Kidney (tissue), 13 donors: ENCODE measurements at regions not wholly inside any gene's neighbourhood (a gene's known extent, or its start where the extent isn't known, plus 50 kb on each side); places are given as distances from the start of the nearest gene placed in this dataset.

ENCODE experiments used
- DNase-seq, 5 donors: peaks; one replicate each; pipeline ENCODE4 v3.0.0-alpha.2; 2013 to 2020
- FAIRE-seq: peaks from 2 replicates; lab custom pipeline; 2012; peaks lifted over from hg19 to GRCh38; lab: Jason Lieb, UNC
- H3K27ac ChIP-seq, 2 donors: one replicate each; pipeline ENCODE4 v1.7.0; 2013; ENCODE audit warnings: low read depth in 2 of 2, low read length in 2 of 2, inconsistent platforms in 1 of 2
- H3K27me3 ChIP-seq: one replicate; pipeline ENCODE4 v1.7.1; 2013; ENCODE audit warnings: low read length, inconsistent platforms; ENCODE audit not compliant: control insufficient read depth, insufficient read depth
- H3K36me3 ChIP-seq, 3 donors: one replicate each; pipeline versions ENCODE4 v1.7.0 to v1.7.1; 2013; ENCODE audit warnings: low read length in 3 of 3, control low read depth in 1 of 3, inconsistent platforms in 1 of 3; ENCODE audit not compliant: insufficient read depth in 3 of 3, control insufficient read depth in 2 of 3
- H3K4me1 ChIP-seq, 3 donors: one replicate each; pipeline versions ENCODE4 v1.7.0 to v1.7.1; 2013; ENCODE audit warnings: low read length in 3 of 3, inconsistent platforms in 1 of 3, low read depth in 1 of 3; ENCODE audit not compliant: control insufficient read depth in 2 of 3, insufficient read depth in 2 of 3
- H3K4me3 ChIP-seq, 3 donors: one replicate each; pipeline versions ENCODE4 v1.7.0 to v1.8.1; 2013; ENCODE audit warnings: low read length in 3 of 3, control low read depth in 1 of 3, inconsistent platforms in 1 of 3
- H3K9ac ChIP-seq, 3 donors: one replicate each; pipeline versions ENCODE4 v1.7.0 to v1.7.1; 2013; ENCODE audit warnings: low read length in 3 of 3, control low read depth in 1 of 3, inconsistent platforms in 1 of 3
- H3K9me3 ChIP-seq, 3 donors: one replicate each; pipeline versions ENCODE4 v1.7.0 to v1.7.1; 2013; ENCODE audit warnings: low read length in 3 of 3, control low read depth in 1 of 3, inconsistent platforms in 1 of 3; ENCODE audit not compliant: control insufficient read depth in 2 of 3, insufficient read depth in 1 of 3
- intact Hi-C: fragments of 100-400 bp; cut with DNase I; formaldehyde crosslinking; loops from one replicate; pipeline ENCODE4 v1.11.1; 2022
- TF ChIP-seq, protein P1 (sequence below): IDR thresholded peaks from 3 replicates; pipeline ENCODE4 v1.5.1; 2012; ENCODE audit warnings: mild to moderate bottlenecking, moderate library complexity, borderline replicate concordance; ENCODE audit not compliant: insufficient read depth; ENCODE audit errors: extremely low read depth
- donor health status: control.
- donor health status: control.
- donor health status: control.
- donor health status: control.
- donor health status: control.
- donor health status: DM: yes; HTN: yes; CAD: no.
- donor health status: Normal renal cell carcinoma (clear cell type).

DNA sequence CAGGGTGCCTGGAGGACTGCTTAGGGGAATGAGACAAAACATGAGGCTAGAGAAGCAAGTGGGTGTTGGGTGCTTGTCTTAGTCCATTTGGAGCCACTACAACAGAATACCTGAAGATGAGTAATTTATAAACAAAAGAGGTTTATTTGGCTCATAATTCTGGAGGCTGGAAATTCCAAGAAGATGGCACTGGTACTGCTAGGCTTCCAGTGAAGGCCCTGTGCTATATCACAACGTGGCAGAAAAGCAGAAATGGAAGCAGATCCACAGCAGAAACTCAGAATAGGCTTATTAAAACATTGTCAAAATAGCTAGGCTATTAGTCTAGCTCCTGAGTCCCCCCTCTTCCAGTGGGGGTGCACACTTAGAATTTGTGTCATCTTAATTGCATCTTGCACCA, 701.7 kb downstream of the RWDD3 start:
- Histone ChIP-seq H3K4me3 (no peak overlapping the region), H3K9ac (no peak overlapping the region), H3K9me3 (no peaks in the 10 kb centered on the region), H3K27ac (no peak overlapping the region), H3K36me3 (no peaks in the 10 kb centered on the region), H3K4me1 (no peaks in the 10 kb centered on the region), H3K27me3 (no peaks in the 10 kb centered on the region)
- FAIRE-seq (no peak), DNase-seq (no peak)
- TF ChIP-seq, protein P1, sequence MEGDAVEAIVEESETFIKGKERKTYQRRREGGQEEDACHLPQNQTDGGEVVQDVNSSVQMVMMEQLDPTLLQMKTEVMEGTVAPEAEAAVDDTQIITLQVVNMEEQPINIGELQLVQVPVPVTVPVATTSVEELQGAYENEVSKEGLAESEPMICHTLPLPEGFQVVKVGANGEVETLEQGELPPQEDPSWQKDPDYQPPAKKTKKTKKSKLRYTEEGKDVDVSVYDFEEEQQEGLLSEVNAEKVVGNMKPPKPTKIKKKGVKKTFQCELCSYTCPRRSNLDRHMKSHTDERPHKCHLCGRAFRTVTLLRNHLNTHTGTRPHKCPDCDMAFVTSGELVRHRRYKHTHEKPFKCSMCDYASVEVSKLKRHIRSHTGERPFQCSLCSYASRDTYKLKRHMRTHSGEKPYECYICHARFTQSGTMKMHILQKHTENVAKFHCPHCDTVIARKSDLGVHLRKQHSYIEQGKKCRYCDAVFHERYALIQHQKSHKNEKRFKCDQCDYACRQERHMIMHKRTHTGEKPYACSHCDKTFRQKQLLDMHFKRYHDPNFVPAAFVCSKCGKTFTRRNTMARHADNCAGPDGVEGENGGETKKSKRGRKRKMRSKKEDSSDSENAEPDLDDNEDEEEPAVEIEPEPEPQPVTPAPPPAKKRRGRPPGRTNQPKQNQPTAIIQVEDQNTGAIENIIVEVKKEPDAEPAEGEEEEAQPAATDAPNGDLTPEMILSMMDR: no peak
- intact Hi-C loops: no loop called here

DNA sequence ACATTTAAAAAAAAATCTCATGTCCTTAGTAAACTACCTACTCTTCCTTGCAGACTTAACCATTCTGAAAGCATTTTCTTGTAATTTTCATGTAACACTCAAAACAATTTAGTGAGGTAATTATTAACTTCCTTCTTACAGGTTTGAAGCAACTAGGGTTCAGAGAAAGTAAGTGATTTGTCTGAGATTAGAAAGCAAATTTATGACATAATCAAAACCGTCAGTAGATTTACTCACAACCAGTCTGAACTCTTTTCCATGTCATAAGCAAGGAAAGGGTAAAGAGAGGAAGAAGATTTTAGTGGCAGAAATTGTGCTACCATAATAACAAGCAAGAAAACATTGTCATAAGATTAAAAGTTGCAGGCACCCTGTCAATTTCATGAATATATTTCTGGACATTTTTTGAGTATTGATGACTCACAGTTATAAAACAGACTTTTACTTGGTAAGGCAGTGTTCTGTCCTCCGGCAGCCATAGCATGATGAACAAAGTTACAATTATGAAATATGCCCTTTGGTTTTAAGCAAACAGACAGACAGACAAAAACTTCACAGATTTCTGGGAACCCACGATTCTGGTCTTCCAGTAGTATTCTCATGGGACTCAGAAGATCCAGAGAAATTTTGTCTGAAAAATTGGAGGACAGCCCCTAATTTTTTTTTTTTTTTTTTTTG, 707.2 kb downstream of the RWDD3 start:
- Histone ChIP-seq H3K4me1 (no peaks in the 10 kb centered on the region), H3K36me3 (no peaks in the 10 kb centered on the region)

DNA sequence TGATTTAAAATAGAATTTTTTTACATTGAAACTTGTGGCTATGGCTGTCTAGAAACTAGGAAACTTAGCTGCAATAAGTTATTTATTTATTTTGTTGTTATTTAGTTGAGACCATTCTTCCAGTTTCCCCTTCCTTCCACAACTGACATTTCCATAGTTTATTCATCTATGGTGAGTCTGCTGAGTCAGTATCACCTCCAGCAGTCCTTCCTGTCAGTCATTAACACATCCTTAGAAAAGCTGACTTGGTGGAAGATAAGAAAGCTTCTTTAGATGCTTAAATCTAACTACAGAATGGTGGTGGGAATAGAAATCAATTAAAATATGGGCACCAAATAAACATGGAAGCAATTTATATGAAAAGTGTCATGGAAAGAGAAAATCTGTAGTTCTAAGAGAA, 714.0 kb downstream of the RWDD3 start:
- intact Hi-C loops: no loop called here
- FAIRE-seq: no peak

More for the DNA sequence above, 707.2 kb downstream of the RWDD3 start:
- intact Hi-C loops: no loop called here
- H3K27ac ChIP-seq: no peak overlapping the region
- no peak for DNase-seq
- no peak overlapping the region for H3K9ac ChIP-seq
- H3K9me3 ChIP-seq: no peaks in the 10 kb centered on the region
- no peak for FAIRE-seq
- no peaks in the 10 kb centered on the region for H3K27me3 ChIP-seq
- no peak overlapping the region for H3K4me3 ChIP-seq
- TF ChIP-seq, protein P1: no peak

More for the DNA sequence above, 714.0 kb downstream of the RWDD3 start:
- no peak overlapping the region for H3K9ac ChIP-seq
- no peak overlapping the region for H3K4me3 ChIP-seq
- no peak overlapping the region for H3K27ac ChIP-seq
- no peaks in the 10 kb centered on the region for H3K4me1 ChIP-seq
- H3K9me3 ChIP-seq: no peaks in the 10 kb centered on the region
- no peaks in the 10 kb centered on the region for H3K36me3 ChIP-seq
- TF ChIP-seq, protein P1: no peak
- no peaks in the 10 kb centered on the region for H3K27me3 ChIP-seq
- no peak for DNase-seq
